ENCODE measurements at regions not wholly inside any gene's neighbourhood (a gene's known extent, or its start where the extent isn't known, plus 50 kb on each side); places are given as distances from the start of the nearest gene placed in this dataset.
"Not testable (repeated sequence)": the region's sequence is repeated elsewhere in the genome, so short reads cannot be mapped to it uniquely, and the experiment has no call there.

- no peak overlapping the region for H3K4me3 ChIP-seq (replicated peaks; ENCODE audit: low read depth, low read length)
- no peak for DNase-seq (ENCODE audit: extremely low read depth, low read depth)
- TF ChIP-seq CTCF (IDR thresholded peaks at IDR 0.05; ENCODE audit: low read depth, low read length, missing control alignments) = no peak
These were observed 65.6 kb upstream of the NANOS1 start for GRCh38 chr10:118963933-118964332.

- not testable (repeated sequence) for H3K4me3 ChIP-seq (replicated peaks; ENCODE audit: low read depth, low read length); DNase-seq (ENCODE audit: extremely low read depth, low read depth)
These were observed 65.0 kb upstream of the NANOS1 start for GRCh38 chr10:118964476-118964875.

- no peak for TF ChIP-seq CTCF (IDR thresholded peaks at IDR 0.05; ENCODE audit: low read depth, low read length, missing control alignments)
- no peak overlapping the region for H3K4me3 ChIP-seq (replicated peaks; ENCODE audit: low read depth, low read length)
- no peak for DNase-seq (ENCODE audit: extremely low read depth, low read depth)
These were observed 64.4 kb upstream of the NANOS1 start for GRCh38 chr10:118965096-118965495.

- no peak overlapping the region for H3K4me3 ChIP-seq (replicated peaks; ENCODE audit: low read depth, low read length)
- DNase-seq (ENCODE audit: extremely low read depth, low read depth) = no peak
- TF ChIP-seq CTCF (IDR thresholded peaks at IDR 0.05; ENCODE audit: low read depth, low read length, missing control alignments) = no peak
These were observed 63.9 kb upstream of the NANOS1 start for GRCh38 chr10:118965645-118966044.

GRCh38 chr10:118966076-118966849 lies 63.3 kb upstream of the NANOS1 start:
- TF ChIP-seq CTCF (IDR thresholded peaks at IDR 0.05; ENCODE audit: low read depth, low read length, missing control alignments) = no peak
- DNase-seq (ENCODE audit: extremely low read depth, low read depth) = no peak
- no peak overlapping the region for H3K4me3 ChIP-seq (replicated peaks; ENCODE audit: low read depth, low read length)

- DNase-seq (ENCODE audit: extremely low read depth, low read depth) = no peak
- no peak for TF ChIP-seq CTCF (IDR thresholded peaks at IDR 0.05; ENCODE audit: low read depth, low read length, missing control alignments)
- H3K4me3 ChIP-seq (replicated peaks; ENCODE audit: low read depth, low read length) = no peak overlapping the region
These were observed 62.7 kb upstream of the NANOS1 start for GRCh38 chr10:118966850-118967125.

GRCh38 chr10:118967160-118967559 lies 62.4 kb upstream of the NANOS1 start:
- H3K4me3 ChIP-seq (replicated peaks; ENCODE audit: low read depth, low read length) = no peak overlapping the region
- DNase-seq (ENCODE audit: extremely low read depth, low read depth) = no peak
- no peak for TF ChIP-seq CTCF (IDR thresholded peaks at IDR 0.05; ENCODE audit: low read depth, low read length, missing control alignments)

All from HFF-Myc (cell line).